Skeletal muscle tissue (tissue), 3 donors: ENCODE measurements at regions not wholly inside any gene's neighbourhood (a gene's known extent, or its start where the extent isn't known, plus 50 kb on each side); places are given as distances from the start of the nearest gene placed in this dataset.
"Not testable (repeated sequence)": the region's sequence is repeated elsewhere in the genome, so short reads cannot be mapped to it uniquely, and the experiment has no call there.

Experiments used
- H3K27ac ChIP-seq: one replicate; pipeline ENCODE4 v1.7.0; 2013; ENCODE audit warnings: mild to moderate bottlenecking, low read depth, low read length, inconsistent platforms
- H3K27me3 ChIP-seq, 3 donors: one replicate each; pipeline ENCODE4 v1.7.0; 2013; ENCODE audit warnings: low read length in 3 of 3; ENCODE audit not compliant: control insufficient read depth in 3 of 3, insufficient read depth in 3 of 3
- H3K36me3 ChIP-seq, 3 donors: one replicate each; pipeline ENCODE4 v1.7.0; 2013; ENCODE audit warnings: low read length in 3 of 3; ENCODE audit not compliant: control insufficient read depth in 3 of 3, insufficient read depth in 3 of 3
- H3K4me1 ChIP-seq, 3 donors: one replicate each; pipeline ENCODE4 v1.7.0; 2013; ENCODE audit warnings: low read length in 3 of 3, mild to moderate bottlenecking in 3 of 3; ENCODE audit not compliant: control insufficient read depth in 3 of 3, insufficient read depth in 3 of 3
- H3K4me3 ChIP-seq, 3 donors: one replicate each; pipeline ENCODE4 v1.7.0; 2013; ENCODE audit warnings: low read length in 3 of 3
- H3K9ac ChIP-seq, 3 donors: one replicate each; pipeline ENCODE4 v1.7.0; 2013; ENCODE audit warnings: low read length in 3 of 3, mild to moderate bottlenecking in 3 of 3, moderate library complexity in 2 of 3, low read depth in 1 of 3
- H3K9me3 ChIP-seq, 3 donors: one replicate each; pipeline ENCODE4 v1.7.0; 2013; ENCODE audit warnings: low read length in 3 of 3; ENCODE audit not compliant: control insufficient read depth in 3 of 3
- donor health status: Osteomylitis.

DNA sequence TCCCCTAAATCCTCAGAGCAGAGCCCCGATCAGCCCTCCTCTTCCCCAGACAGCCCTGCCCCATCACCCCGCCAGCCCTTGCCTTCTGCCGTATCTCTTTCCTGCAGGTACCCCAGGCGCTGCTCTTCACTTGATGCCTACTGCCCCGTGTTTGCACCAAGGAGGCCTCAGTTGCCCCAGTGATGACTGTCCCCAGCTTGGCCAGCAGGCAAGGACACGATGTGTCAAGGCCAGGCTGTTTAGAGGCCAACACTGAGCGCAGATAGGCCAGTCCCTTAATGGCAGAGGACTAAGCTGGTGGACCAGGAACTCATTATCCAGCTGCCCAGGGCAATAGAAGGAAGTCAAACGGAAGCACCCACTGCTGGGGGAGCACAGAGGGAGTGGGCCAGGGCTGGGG, 68.4 kb downstream of the CAMK2N1 start:
- H3K4me3 ChIP-seq: no peak overlapping the region
- peaks cover 0 to 10% (median 7%) of the 10 kb centered on the region in 3 donors for H3K4me1 ChIP-seq
- H3K27me3 ChIP-seq: peaks cover 0 to 13% (median 4%) of the 10 kb centered on the region in 3 donors
- H3K9ac ChIP-seq: no peak overlapping the region
- no peak overlapping the region for H3K27ac ChIP-seq
- peaks cover 0 to 2% (median 0%) of the 10 kb centered on the region in 3 donors for H3K9me3 ChIP-seq
- no peaks in the 10 kb centered on the region for H3K36me3 ChIP-seq

DNA sequence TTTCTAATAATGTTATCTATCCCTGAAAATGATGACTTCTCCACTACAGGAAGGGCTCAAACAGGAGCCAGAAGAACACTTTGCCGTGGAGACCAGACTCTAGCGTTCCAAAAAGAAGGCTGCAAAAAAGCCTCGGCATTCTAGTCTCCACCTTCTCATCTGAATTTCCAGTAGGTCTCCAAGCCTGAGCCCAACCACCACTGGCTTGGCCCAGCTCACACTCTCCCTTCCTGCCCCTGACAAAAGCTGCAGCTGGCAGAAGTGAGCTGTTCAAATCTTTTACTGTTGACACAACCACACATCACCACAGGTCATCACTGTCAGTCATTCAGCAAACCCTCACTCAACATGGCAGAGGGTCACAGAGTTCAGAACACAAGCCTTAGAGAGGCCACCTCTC, 69.3 kb downstream of the CAMK2N1 start:
- Histone ChIP-seq H3K27me3 (peaks cover 0 to 13% (median 4%) of the 10 kb centered on the region in 3 donors), H3K4me1 (peaks cover 0 to 10% (median 7%) of the 10 kb centered on the region in 3 donors), H3K9ac (no peak overlapping the region), H3K27ac (no peak overlapping the region), H3K4me3 (no peak overlapping the region), H3K36me3 (no peaks in the 10 kb centered on the region), H3K9me3 (no peaks in the 10 kb centered on the region)

DNA sequence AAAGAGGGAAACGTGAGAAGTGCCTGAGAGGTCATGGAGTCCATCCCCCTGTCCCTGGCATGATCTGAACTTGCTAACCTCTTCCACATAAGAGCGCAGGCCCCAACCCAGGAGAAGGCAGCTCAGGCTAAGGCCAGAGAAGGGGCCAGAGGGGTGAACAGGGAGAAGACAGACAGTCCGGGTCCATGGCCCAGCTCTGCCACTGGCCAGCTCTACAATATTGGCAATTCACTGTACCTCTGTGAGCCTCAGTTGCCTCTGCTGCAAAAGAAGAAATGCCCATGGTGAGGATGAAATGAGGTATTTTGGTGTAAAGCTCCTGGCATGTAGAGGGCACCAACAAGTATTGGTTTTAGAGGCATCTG, 72.3 kb downstream of the CAMK2N1 start:
- Histone ChIP-seq H3K4me3 (no peak overlapping the region), H3K4me1 (peaks cover 0 to 10% (median 7%) of the 10 kb centered on the region in 3 donors), H3K9ac (no peak overlapping the region), H3K36me3 (no peaks in the 10 kb centered on the region), H3K9me3 (no peaks in the 10 kb centered on the region), H3K27ac (no peak overlapping the region), H3K27me3 (peaks cover 0 to 6% (median 0%) of the 10 kb centered on the region in 3 donors)

DNA sequence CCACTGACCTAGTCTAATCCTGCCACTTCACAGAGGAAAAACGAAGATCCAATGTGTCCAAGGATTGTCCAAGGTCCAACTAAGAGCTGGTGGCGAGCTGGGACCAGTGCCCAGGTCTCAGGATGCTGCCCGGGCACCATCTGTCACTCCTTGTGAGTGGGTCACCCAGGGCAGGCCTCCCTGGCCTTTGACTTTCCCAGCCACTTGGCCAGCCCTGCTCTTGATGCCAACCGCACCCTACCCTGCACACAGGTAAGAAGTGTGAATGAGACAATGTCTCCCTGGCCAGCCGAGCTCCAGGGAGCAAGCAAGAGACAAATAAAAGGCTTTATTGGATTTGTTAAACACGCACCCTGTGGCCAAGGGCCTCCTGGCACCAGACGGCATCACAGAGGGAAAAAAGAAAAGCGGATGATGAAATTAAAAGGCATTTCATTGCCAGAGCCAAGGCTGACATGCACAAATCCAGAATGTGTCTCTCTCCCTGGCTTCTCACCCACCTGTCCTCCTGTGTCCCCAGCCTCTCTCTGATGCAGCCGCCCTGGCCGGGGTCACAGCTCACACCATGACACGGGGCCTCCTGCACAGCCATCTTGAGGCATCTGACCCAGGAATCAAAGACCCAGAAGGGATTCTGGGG, 72.8 kb downstream of the CAMK2N1 start:
- Histone ChIP-seq H3K36me3 (no peaks in the 10 kb centered on the region), H3K27ac (no peak overlapping the region), H3K4me3 (no peak overlapping the region), H3K27me3 (peaks cover 0 to 3% (median 0%) of the 10 kb centered on the region in 3 donors), H3K9ac (no peak overlapping the region), H3K4me1 (peaks cover 0 to 10% (median 7%) of the 10 kb centered on the region in 3 donors), H3K9me3 (no peaks in the 10 kb centered on the region)

DNA sequence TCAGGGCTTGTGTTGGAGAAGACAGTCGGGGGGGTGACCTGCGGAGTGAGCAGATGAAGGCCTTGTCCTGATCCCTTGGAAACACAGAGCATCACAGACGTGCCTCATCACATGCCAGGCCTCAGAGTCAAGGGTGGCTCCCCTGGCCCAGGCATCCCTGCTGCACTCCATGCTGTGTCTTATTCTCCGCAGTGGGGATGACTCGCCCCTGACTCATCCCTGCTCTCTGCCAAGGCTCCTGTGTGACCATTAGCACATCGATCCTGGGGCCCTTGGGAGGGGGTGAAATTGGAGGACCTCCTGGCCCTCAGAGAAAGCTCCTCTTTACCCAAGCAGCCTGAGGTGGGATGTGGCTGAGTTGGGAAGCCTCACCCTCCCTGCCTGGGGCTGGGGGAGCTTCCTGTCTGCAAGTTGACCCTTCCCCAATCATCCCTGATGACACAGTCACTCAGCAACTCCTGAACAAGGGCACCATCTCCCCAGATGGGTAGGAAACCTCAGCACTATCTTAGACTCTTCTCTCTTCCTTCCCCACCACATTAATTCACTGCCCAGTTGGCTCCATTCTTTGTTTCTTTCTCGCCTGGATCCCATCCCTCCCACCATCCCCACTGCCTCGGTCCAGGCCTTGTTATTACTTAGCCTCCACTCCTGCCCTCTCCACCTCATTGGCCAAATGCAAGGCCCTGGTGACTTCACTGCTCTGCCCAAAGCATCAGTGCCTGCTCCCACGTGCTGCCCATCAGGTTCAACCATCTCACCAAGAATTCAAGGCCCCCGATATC, 74.6 kb downstream of the CAMK2N1 start:
- no peak overlapping the region for H3K9ac ChIP-seq
- H3K27me3 ChIP-seq: no peaks in the 10 kb centered on the region
- no peaks in the 10 kb centered on the region for H3K9me3 ChIP-seq
- H3K27ac ChIP-seq: no peak overlapping the region
- no peaks in the 10 kb centered on the region for H3K36me3 ChIP-seq
- H3K4me1 ChIP-seq: peaks cover 0 to 10% (median 8%) of the 10 kb centered on the region in 3 donors
- H3K4me3 ChIP-seq: no peak overlapping the region

DNA sequence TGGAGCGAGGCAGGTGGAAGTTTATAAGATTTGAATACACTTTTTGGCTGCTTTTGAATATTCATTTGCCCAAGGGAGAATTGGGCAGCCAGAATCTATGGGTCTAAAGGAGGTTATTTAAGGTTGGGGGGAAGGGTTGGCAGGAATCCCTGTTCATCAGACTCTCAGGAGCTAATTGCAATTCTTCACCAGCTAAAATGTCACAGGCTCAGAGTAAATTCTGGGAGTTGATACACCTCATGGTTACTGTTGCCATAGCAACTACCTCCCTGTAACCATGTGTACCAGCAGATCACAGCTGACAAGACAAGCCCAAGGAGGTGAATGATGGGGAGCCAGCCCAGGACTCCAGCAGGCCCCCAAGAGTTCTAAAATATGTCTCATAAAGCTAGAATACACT, 75.5 kb downstream of the CAMK2N1 start:
- Histone ChIP-seq H3K9ac (no peak overlapping the region), H3K9me3 (no peaks in the 10 kb centered on the region)

DNA sequence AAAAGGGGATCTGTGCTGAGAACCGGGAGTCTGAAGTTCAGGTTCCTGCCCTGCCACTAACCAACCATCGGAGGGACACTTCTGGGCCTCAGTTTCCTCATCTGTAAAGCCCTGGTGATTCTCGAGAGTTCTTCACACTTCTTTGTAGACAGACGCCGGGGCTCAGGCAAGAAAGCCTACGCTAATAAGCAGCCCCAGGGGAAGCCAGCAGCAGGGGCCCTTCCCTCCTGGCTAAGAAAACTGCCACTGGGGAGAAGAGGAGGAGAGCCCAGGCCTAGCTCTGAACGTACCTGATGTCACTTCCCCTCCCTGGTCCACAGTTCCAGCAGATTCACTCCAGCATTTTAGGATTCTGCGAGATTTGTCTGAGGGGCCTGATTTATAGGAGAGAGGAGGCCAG, 76.0 kb downstream of the CAMK2N1 start:
- Histone ChIP-seq H3K27ac (no peak overlapping the region), H3K27me3 (no peaks in the 10 kb centered on the region), H3K9ac (no peak overlapping the region), H3K9me3 (no peaks in the 10 kb centered on the region), H3K4me1 (peaks cover 0 to 13% (median 10%) of the 10 kb centered on the region in 3 donors), H3K36me3 (no peaks in the 10 kb centered on the region), H3K4me3 (no peak overlapping the region)

More for the DNA sequence above, 75.5 kb downstream of the CAMK2N1 start:
- Histone ChIP-seq H3K27me3 (no peaks in the 10 kb centered on the region), H3K4me1 (peaks cover 0 to 13% (median 10%) of the 10 kb centered on the region in 3 donors), H3K27ac (no peak overlapping the region), H3K36me3 (no peaks in the 10 kb centered on the region), H3K4me3 (no peak overlapping the region)

DNA sequence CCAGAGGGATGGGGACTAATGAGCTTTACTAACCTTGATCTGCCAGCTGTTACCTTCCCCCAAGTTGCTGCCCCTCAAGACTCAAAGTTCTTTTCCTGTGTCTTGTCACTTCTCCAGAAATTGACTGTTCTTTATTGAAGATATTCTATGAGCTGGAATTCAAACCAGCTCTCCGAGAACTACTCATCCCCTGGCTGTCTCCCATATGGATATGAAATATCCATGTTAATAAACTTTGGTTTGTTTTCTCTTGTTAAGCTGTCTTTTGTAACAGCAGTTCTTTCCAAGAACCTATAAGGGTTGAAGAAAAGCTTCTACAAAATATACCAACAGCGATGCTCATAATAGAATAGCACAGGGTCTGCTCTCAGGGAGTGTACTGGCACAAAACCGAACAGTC, 77.0 kb downstream of the CAMK2N1 start:
- peaks cover under 1 to 8% (median 3%) of the 10 kb centered on the region in 3 donors for H3K27me3 ChIP-seq
- no peaks in the 10 kb centered on the region for H3K36me3 ChIP-seq
- H3K4me1 ChIP-seq: peaks cover 0 to 13% (median 10%) of the 10 kb centered on the region in 3 donors
- H3K9ac ChIP-seq: no peak overlapping the region
- H3K9me3 ChIP-seq: no peaks in the 10 kb centered on the region
- no peak overlapping the region for H3K27ac ChIP-seq
- H3K4me3 ChIP-seq: no peak overlapping the region

DNA sequence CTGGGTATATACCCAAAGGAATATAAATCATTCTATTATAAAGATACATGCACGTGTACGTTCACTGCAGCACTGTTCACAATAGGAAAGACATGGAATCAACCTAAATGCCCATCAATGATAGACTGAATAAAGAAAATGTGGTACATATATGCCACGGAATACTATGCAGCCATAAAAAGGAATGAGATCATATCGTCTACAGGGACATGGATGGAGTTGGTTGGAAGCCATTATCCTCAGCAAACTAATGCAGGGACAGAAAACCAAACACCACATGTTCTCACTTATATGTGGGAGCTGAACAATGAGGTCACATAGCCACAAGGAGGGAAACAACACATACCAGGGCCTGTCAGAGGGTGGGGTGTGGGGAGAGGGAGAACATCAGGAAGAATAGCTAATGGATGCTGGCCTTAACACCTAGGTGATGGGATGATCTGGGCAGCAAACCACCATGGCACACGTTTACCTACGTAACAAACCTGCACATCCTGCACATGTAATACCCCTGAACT, 77.8 kb downstream of the CAMK2N1 start:
- H3K9me3 ChIP-seq, H3K4me3 ChIP-seq, H3K27ac ChIP-seq, H3K36me3 ChIP-seq, H3K9ac ChIP-seq, H3K4me1 ChIP-seq: not testable (repeated sequence)
- peaks cover 9 to 13% (median 9%) of the 10 kb centered on the region in 3 donors for H3K27me3 ChIP-seq
